ENCODE measurements at regions not wholly inside any gene's neighbourhood (a gene's known extent, or its start where the extent isn't known, plus 50 kb on each side); places are given as distances from the start of the nearest gene placed in this dataset.

- DNase-seq (no peak), ATAC-seq (ENCODE audit: low read depth) (no peak)
- Mint-ChIP-seq H3K27ac (no peak overlapping the region), H3K4me1 (no peaks in the 10 kb centered on the region), H3K4me3 (no peak overlapping the region), H3K36me3 (no peaks in the 10 kb centered on the region), H3K27me3 (no peaks in the 10 kb centered on the region), H3K9me3 (peaks cover 1% of the 10 kb centered on the region)
- POLR2A ChIA-PET = no interaction called here
Measured at GRCh38 chr3:153249906-153250305, 87.9 kb downstream of the RAP2B start.

DNA sequence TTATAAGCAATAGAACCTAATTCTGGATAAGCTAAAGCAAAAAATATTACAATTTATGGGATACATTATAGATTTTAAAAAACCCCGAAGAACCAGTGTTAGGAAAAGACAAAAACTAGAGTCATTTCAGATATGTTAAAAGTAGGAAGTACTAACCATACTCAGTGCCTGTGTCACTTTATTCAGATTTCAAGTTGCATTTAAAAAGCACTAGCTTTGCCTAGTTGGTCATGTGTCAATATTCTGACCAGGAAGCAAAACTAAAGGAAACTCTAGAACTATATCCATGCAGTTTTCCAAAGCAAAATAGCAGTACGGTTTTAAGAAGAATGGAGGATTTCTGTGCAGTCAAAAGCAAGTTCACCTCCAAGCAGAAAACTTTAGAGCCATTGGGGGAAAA is 88.4 kb downstream of the RAP2B start:
- H3K4me1 Mint-ChIP-seq = no peaks in the 10 kb centered on the region
- H3K9me3 Mint-ChIP-seq = peaks cover 1% of the 10 kb centered on the region
- POLR2A ChIA-PET = no interaction called here
- DNase-seq (no peak), ATAC-seq (ENCODE audit: low read depth) (no peak)
- no peaks in the 10 kb centered on the region for H3K36me3 Mint-ChIP-seq
- H3K27me3 Mint-ChIP-seq = no peaks in the 10 kb centered on the region
- no peak overlapping the region for H3K4me3 Mint-ChIP-seq
- no peak overlapping the region for H3K27ac Mint-ChIP-seq

DNA sequence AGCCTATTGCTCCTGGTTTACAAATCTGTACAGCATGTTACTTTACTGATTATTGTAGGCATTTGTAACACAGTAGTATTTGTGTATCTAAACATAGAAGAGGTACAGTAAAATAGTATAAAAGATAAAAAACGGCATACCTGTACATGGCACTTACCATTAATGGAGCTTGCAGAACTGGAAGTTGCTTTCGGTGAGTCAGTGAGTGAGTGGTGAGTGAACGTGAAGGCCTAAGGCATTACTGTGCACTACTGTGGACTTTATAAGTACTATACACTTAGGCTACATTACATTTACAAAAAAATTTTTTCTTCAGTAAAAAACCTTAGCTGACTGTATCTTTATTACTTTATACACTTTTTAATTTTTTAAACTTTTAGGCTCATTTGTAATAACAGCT is 90.9 kb downstream of the RAP2B start:
- Mint-ChIP-seq H3K9me3 (peaks cover 1% of the 10 kb centered on the region), H3K4me1 (peaks cover 4% of the 10 kb centered on the region), H3K27ac (no peak overlapping the region), H3K36me3 (no peaks in the 10 kb centered on the region), H3K27me3 (no peaks in the 10 kb centered on the region), H3K4me3 (no peak overlapping the region)
- no peak for DNase-seq
- POLR2A ChIA-PET = no interaction called here
- ATAC-seq (ENCODE audit: low read depth) = no peak

GRCh38 chr3:153254361-153254760 is 92.3 kb downstream of the RAP2B start:
- POLR2A ChIA-PET = interaction anchor here (0.6 kb wide), 1 partner anchor 393 kb away, joined by 3 read pairs; no protein-coding TSS in a partner anchor
- H3K4me3 Mint-ChIP-seq = no peak overlapping the region
- DNase-seq (no peak), ATAC-seq (ENCODE audit: low read depth) (no peak)
- H3K36me3 Mint-ChIP-seq = no peaks in the 10 kb centered on the region
- H3K4me1 Mint-ChIP-seq = peaks cover 6% of the 10 kb centered on the region
- no peak overlapping the region for H3K27ac Mint-ChIP-seq
- peaks cover 1% of the 10 kb centered on the region for H3K9me3 Mint-ChIP-seq
- no peaks in the 10 kb centered on the region for H3K27me3 Mint-ChIP-seq

DNA sequence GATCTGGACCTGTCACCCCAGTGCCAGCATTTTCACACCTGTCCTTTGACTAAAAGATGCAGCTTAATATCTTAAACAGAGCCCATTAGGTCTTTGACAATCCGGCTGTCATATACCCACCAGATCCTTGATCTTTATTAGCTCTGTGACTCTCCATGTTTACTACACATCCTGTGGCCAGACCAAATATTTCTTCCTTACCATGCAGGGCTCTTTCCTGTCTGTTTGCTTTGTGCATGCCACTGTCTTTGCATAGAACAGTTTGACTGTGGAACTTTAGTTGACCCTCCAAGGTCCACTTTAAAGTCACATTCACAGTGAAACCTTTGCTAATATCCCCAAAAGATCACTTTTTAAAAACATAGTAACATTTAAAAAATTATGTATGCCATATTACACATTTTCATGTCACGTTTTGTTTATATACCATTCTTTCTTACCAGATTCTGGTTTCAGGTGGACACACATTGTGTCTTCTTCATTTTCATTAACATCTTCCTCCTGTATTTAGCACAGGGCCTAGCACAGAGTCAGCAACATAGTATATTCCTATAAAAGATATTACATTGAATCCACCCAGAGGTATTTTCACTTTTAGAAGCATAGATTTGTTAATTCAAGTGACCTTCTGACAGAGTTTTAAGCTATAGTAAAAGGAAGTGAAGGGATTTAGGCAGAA is 95.8 kb downstream of the RAP2B start:
- no peak overlapping the region for H3K27ac Mint-ChIP-seq
- no peaks in the 10 kb centered on the region for H3K36me3 Mint-ChIP-seq
- POLR2A ChIA-PET = interaction anchor here (0.5 kb wide), 1 partner anchor 235 kb away, joined by 4 read pairs; no protein-coding TSS in a partner anchor
- H3K27me3 Mint-ChIP-seq = no peaks in the 10 kb centered on the region
- H3K9me3 Mint-ChIP-seq = no peaks in the 10 kb centered on the region
- no peak for DNase-seq
- ATAC-seq (ENCODE audit: low read depth) = no peak
- H3K4me3 Mint-ChIP-seq = no peak overlapping the region
- H3K4me1 Mint-ChIP-seq = peaks cover 6% of the 10 kb centered on the region

DNA sequence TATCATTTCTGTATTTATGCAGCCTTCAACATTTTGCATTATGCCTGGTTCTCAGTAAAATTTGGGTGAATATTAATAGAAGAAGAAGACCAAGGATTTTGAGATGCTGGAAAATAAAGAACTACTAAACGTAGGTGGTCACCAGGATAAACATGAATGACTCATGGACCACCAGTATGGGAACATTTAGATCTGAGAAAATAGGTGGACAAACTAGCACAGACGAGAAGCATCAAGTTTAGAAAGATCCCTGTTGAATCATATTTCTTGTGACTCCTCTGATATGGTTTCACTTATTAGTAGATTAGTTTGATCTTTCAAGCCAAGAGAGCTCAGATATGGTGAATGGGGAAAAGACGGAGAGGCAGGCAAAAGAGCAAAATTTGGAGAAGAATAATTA is 97.9 kb downstream of the RAP2B start:
- H3K27ac Mint-ChIP-seq = no peak overlapping the region

DNA sequence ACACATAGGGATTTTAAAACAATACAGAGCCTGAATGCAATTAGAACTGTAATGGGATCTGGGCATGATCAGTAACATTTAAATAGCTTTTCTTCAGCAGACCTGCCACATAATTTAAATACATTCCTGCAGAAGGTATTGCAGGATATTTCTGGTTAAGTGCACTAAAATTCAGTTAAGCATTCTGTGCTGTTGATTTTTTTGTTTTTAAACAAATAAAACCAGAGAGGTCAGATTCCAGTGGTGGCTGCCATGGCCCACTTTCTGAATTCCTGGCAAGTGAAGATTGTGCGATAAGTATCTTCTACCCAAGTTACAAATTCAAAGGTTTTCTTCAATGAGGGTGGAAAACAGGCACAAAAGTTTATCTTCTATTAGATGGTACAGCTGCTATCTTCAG is 98.7 kb downstream of the RAP2B start:
- Mint-ChIP-seq H3K27me3 (no peaks in the 10 kb centered on the region), H3K9me3 (peaks cover 2% of the 10 kb centered on the region), H3K4me3 (no peak overlapping the region), H3K4me1 (peaks cover 8% of the 10 kb centered on the region), H3K36me3 (peaks cover 1% of the 10 kb centered on the region), H3K27ac (no peak overlapping the region)
- POLR2A ChIA-PET = no interaction called here
- ATAC-seq (ENCODE audit: low read depth) (no peak), DNase-seq (no peak)

More for the DNA sequence above, 97.9 kb downstream of the RAP2B start:
- Mint-ChIP-seq H3K36me3 (no peaks in the 10 kb centered on the region), H3K4me3 (no peak overlapping the region), H3K9me3 (no peaks in the 10 kb centered on the region), H3K4me1 (peaks cover 8% of the 10 kb centered on the region), H3K27me3 (no peaks in the 10 kb centered on the region)
- ATAC-seq (ENCODE audit: low read depth) (no peak), DNase-seq (no peak)
- POLR2A ChIA-PET = no interaction called here

- no peak overlapping the region for H3K27ac Mint-ChIP-seq
- H3K27me3 Mint-ChIP-seq = no peaks in the 10 kb centered on the region
- no peak for DNase-seq
- peaks cover 6% of the 10 kb centered on the region for H3K9me3 Mint-ChIP-seq
- peaks cover 2% of the 10 kb centered on the region for H3K4me1 Mint-ChIP-seq
- no peak overlapping the region for H3K4me3 Mint-ChIP-seq
- peaks cover 4% of the 10 kb centered on the region for H3K36me3 Mint-ChIP-seq
- POLR2A ChIA-PET = no interaction called here
- ATAC-seq (ENCODE audit: low read depth) = no peak
Measured at GRCh38 chr3:153266619-153267018, 104.6 kb downstream of the RAP2B start.

DNA sequence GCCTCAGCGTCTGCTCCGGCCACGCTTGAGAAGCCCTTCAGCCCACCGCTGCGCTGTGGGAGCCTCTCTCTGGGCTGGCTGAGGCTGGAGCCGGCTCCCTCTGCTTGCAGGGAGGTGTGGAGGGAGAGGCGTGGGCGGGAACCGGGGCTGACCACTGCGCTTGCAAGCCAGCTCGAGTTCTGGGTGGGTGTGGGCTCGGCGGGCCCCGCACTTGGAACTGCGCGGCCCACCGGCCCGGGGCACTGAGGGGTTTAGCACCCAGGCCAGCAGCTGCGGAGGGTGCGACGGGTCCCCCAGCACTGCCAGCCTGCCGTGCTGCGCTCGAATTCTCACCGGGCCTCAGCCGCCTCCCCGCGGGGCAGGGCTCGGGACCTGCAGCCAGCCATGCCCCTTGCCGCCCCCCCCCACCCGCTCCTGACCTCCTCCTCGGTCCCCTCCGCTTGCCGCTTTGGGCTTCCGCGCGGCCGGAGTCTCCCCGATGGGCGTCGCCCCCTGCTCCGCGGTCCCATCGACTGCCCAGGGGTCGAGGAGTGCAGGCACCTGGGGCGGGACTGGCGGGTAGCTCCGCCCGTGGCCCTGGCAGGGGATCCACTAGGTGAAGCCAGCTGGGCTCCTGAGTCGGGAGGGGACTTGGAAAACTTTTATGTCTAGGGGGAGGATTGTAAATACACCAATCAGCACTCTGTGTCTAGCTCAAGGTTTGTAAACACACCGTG is 106.7 kb downstream of the RAP2B start:
- Mint-ChIP-seq H3K4me3 (no peak overlapping the region), H3K36me3 (peaks cover 4% of the 10 kb centered on the region)
- DNase-seq = no peak

GRCh38 chr3:153269730-153270129 is 107.7 kb downstream of the RAP2B start:
- POLR2A ChIA-PET = no interaction called here
- ATAC-seq (ENCODE audit: low read depth) (no peak), DNase-seq (no peak)
- no peaks in the 10 kb centered on the region for H3K27me3 Mint-ChIP-seq
- H3K9me3 Mint-ChIP-seq = peaks cover 6% of the 10 kb centered on the region
- H3K27ac Mint-ChIP-seq = no peak overlapping the region
- H3K36me3 Mint-ChIP-seq = peaks cover 4% of the 10 kb centered on the region
- no peak overlapping the region for H3K4me3 Mint-ChIP-seq
- peaks cover 6% of the 10 kb centered on the region for H3K4me1 Mint-ChIP-seq

More for the DNA sequence above, 106.7 kb downstream of the RAP2B start:
- no peak for ATAC-seq (ENCODE audit: low read depth)
- Mint-ChIP-seq H3K9me3 (peaks cover 6% of the 10 kb centered on the region), H3K27ac (no peak overlapping the region), H3K27me3 (no peaks in the 10 kb centered on the region), H3K4me1 (peaks cover 8% of the 10 kb centered on the region)
- POLR2A ChIA-PET = no interaction called here

DNA sequence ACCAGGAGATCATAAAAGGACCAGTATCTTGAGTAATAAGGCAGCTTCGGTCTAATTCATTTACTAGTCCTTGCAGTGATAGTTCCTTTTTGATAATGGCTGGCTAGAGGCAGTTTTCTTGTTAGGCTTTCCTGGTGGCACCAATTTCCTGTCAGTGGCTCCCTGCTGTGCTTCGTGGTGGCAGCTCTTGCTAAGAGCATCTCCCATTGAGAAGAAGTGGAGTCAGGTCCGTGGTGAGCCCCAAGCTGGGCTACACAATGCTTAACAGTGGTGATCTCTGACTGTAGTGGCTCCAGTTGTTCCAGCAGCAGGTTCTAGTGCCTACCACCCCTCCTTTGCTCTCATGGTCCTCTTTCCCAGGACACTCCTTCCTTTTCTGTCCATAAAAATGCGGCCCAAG is 111.2 kb downstream of the RAP2B start:
- Mint-ChIP-seq H3K27ac (no peak overlapping the region), H3K27me3 (no peaks in the 10 kb centered on the region), H3K4me1 (peaks cover 6% of the 10 kb centered on the region), H3K36me3 (peaks cover under 1% of the 10 kb centered on the region), H3K4me3 (no peak overlapping the region), H3K9me3 (no peaks in the 10 kb centered on the region)
- POLR2A ChIA-PET = interaction anchor here (0.5 to 0.6 kb wide), 2 partner anchors 85 to 485 kb away, joined by 4 to 10 read pairs; no protein-coding TSS in a partner anchor
- no peak for DNase-seq
- ATAC-seq (ENCODE audit: low read depth) = no peak

GRCh38 chr3:153273767-153274435 is 111.9 kb downstream of the RAP2B start:
- H3K9me3 Mint-ChIP-seq = no peaks in the 10 kb centered on the region
- ATAC-seq (ENCODE audit: low read depth) (no peak), DNase-seq (no peak)
- H3K27ac Mint-ChIP-seq = no peak overlapping the region
- peaks cover 6% of the 10 kb centered on the region for H3K4me1 Mint-ChIP-seq
- no peaks in the 10 kb centered on the region for H3K27me3 Mint-ChIP-seq
- H3K36me3 Mint-ChIP-seq = peaks cover under 1% of the 10 kb centered on the region
- no peak overlapping the region for H3K4me3 Mint-ChIP-seq
- POLR2A ChIA-PET = interaction anchor here (0.5 kb wide), 1 partner anchor 85 kb away, joined by 10 read pairs; no protein-coding TSS in a partner anchor

- H3K27me3 Mint-ChIP-seq = no peaks in the 10 kb centered on the region
- H3K9me3 Mint-ChIP-seq = no peaks in the 10 kb centered on the region
- H3K36me3 Mint-ChIP-seq = peaks cover 2% of the 10 kb centered on the region
- no peak overlapping the region for H3K4me3 Mint-ChIP-seq
- peaks cover 6% of the 10 kb centered on the region for H3K4me1 Mint-ChIP-seq
- POLR2A ChIA-PET = no interaction called here
- no peak overlapping the region for H3K27ac Mint-ChIP-seq
- ATAC-seq (ENCODE audit: low read depth) (no peak), DNase-seq (no peak)
Measured at GRCh38 chr3:153274561-153274960, 112.5 kb downstream of the RAP2B start.

DNA sequence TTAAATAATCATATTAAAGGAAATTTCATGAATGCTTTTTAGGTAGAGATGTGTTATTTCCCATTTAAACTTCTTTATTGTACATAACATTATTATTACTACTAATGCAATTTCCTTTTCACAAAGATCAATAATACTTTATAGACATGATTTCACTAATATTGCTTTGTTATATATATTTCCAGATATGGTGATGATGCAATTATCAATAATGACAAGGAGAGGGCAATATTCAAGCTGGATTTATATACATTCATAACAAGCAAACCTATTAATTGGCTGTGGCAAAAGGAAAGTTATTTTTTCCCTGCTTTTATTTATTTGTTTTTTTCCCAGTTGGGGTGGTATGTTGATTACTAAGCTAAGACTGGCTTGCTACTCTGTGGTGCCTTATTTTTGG is 113.5 kb downstream of the RAP2B start:
- POLR2A ChIA-PET = no interaction called here
- H3K4me1 Mint-ChIP-seq = peaks cover 6% of the 10 kb centered on the region

More for the DNA sequence above, 113.5 kb downstream of the RAP2B start:
- H3K36me3 Mint-ChIP-seq = peaks cover 2% of the 10 kb centered on the region
- no peak overlapping the region for H3K27ac Mint-ChIP-seq
- H3K4me3 Mint-ChIP-seq = no peak overlapping the region
- H3K9me3 Mint-ChIP-seq = no peaks in the 10 kb centered on the region
- no peaks in the 10 kb centered on the region for H3K27me3 Mint-ChIP-seq
- ATAC-seq (ENCODE audit: low read depth) = no peak
- DNase-seq = no peak
